T-helper 2 cell (primary cell): ENCODE measurements at regions not wholly inside any gene's neighbourhood (a gene's known extent, or its start where the extent isn't known, plus 50 kb on each side); places are given as distances from the start of the nearest gene placed in this dataset.
"Not testable (repeated sequence)": the region's sequence is repeated elsewhere in the genome, so short reads cannot be mapped to it uniquely, and the experiment has no call there.

Source experiments
- DNase-seq, 5 experiments: peaks; one replicate each; pipeline versions ENCODE4 v3.0.0 to v3.0.0-alpha.2; 2012 to 2022

DNA sequence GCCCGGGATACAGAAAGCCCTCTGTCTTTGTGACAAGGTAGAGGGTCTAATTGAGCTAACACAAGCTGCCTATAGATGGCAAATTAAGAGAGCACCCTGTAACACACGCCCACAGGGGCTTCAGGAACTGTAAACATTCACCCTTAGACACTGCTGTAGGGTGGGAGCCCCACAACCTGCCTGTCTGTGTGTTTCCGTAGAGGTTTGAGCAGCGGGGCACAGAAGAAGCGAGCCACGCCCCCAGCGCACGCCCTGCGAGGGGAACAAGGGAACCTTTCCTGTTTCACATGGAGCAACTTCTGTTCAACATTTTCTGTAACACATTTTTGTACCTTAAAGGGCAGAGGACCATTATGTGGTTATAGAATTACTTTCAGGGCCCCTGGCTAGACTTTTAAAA is 231.7 kb upstream of the EXOC2 start:
- DNase-seq, result no peak

DNA sequence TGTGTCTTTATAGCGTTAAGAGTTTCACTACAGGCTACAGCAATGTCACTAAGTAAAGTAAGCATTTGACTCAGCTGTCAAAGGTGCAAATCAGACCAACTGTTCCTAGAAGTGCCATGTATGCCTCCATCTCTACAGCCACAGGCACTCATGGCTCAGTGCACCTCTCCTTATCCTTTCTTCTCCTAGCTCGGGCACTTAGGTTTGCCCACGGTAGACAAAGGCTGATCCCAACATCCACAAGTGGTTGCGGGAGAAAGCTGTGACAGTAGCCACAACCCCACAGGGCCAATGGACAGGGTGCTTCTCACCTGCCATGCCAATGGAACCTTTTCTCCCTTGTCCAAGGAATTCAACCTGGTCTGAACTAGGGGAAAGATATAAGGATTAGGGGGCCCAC is 228.5 kb upstream of the EXOC2 start:
- no peak for DNase-seq

DNA sequence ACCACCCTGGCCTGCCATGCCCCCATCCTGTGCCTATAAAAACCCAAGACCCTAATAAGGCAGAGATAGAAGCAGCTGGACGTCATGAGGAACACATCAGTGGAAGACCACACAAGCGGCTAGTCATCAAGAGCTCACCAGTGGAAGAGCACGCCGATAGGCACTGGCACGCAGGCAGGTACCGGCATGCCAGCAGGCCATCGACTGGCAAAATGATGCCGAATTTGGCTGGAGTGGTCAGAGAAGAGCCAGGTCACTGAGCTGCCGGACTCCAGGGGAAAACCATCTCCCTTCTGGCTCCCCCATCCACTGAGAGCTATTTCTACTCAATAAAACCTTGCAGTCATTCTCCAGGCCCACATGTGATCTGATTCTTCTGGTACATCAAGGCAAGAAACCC is 227.6 kb upstream of the EXOC2 start:
- DNase-seq, result no peak

DNA sequence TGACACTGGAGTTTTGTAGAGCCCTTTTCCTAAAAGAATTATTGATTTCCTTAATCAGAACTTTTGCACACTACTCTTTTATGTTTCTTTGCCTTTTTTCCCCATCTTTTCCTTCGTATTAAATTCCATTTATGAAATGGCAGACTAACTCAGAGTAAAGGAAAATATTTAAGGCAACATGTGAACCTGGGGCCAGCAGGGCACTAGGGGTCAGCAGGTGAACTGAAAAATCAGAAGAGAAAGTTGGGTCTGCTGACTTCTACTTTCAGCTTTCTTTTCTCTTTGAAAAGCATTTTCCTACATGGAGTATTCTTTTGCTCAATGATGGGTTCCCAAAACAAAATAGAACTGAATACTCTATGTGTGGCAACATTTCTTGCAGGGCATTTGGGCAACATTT is 226.6 kb upstream of the EXOC2 start:
- DNase-seq, result no peak

DNA sequence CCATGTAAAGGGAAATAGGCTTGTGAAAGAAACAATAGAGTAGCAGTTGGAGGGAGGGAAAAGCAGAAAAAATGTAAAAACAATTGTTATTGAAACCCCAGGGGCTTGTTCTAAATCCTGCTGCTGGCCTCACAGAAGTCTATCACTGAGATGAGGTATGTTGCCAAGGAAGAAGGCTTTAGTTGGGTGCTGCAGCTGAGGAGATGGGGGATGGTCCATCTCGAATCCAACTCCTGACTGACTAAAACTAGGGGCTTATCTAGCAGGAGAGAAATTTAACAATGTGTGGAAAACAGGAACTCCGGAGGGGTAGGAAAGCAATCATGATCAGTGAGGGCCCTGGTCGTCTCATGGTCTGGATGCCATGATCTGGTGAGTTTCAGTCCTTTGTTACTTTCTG is 225.0 kb upstream of the EXOC2 start:
- DNase-seq, result no peak

DNA sequence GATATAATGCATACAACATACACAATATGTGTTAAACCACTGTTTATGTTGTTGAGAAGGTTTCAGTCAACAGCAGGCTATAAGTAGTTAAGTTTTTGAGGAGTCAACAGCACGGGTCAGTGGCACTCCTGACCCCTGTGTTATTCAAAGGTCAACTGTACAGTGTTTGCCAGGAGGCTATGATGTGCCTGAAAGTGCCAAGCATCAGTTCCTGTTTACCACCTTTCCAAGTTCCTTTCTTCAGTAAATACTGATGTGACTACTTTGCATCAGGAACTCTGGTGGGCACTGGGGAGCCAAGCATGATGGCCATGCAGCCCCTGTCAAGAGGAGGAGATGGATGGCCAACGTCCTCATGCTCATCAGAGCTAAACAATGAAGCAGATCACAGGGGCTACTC is 224.4 kb upstream of the EXOC2 start:
- no peak for DNase-seq

DNA sequence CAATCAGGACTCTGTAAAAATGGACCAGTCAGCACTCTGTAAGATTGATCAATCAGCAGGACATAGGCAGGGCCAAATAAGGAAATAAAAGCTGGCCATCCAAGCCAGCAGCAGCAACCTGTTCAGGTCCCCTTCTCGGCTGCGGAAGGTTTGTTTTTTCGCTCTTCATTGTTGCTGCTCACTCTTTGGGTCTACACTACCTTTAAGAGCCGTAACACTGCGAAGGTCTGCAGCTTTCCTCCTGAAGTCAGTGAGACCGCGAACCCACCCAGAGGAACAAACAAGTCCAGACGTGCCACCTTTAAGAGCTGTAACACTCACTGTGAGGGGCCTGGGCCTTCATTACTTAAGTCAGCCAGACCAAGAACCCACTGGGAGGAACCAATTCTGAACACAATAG is 223.2 kb upstream of the EXOC2 start:
- DNase-seq, result no peak

DNA sequence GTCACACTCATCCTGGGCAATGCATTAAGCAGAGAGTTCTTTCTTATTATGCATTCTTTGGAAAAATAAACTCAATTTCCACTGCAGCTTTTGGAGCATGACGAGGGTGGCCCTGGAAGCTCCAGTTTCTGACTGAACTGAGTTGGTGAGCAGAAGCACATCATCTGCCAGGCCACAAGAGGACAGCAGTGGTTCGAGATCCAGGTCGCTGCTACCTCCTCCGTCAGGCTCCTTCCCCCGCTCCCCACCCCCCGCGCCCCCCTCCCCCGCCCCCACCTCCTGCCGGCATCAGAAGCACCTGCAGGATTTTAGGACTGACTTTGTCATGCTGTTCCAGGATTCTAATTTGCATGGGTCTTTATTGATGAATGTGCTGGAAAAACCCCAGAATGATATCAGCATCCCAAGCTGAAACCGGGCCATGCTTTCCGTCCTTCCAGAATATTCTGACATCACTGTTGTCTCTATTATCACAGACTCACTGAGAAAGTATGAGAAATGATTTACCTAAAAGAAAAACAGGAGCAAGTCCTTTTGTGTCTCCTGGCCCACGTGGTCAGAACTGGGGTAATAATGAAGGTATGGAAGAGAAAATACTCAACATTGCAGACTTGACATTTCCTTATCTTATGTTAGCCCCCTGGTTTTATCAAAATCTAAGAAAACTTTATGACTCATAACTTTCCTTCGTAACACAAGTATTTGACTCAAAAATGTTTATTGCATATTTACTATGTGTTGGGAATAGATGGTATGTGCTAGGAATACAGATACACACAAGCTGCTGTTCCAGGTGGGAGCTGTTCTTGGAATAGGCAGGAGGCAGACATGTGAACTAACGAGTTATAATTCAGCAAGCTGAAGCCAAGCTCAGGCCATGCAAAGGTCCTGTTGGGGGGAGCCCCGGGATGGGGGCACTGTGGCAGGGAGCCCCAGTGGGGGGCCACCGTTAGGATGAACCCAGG is 220.2 kb upstream of the EXOC2 start:
- no peak for DNase-seq

DNA sequence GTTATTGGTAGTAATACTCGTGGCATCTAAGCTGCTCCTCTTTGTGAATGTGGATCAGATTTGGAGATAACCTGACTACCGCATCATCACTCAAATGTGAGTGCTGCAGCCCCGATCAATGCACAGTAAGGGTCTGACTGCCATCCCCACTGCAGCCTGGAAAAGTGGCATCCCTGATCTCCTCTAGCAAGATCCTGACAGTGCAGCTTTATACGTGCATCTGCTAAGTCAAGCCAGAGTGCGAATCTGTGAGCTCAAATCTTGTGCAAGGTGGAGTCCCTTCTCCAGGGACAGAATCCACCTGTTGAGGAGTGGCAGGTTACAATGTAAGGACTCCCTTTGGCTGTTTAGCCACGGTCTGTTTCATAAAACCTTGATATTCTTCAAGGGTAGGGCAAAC is 215.0 kb upstream of the EXOC2 start:
- DNase-seq, result no peak

DNA sequence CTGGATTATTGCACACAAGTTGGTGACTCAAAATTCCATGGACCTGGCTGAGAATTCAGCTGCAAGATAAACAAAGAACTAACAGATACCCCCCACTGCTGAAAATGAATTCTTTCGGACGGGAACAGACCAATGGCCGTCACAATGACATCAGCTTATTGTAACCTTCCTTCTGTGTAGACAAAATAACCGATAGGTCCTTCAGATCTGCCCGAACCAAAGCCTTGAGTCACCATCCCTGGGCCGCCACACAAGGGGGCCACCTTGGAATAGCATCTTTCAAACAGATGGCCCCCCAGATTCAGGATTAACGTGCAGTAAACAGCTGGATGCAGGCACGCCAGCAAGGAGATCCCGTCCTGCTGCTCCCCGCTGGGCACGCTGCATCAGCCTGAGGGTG is 214.0 kb upstream of the EXOC2 start:
- no peak for DNase-seq

DNA sequence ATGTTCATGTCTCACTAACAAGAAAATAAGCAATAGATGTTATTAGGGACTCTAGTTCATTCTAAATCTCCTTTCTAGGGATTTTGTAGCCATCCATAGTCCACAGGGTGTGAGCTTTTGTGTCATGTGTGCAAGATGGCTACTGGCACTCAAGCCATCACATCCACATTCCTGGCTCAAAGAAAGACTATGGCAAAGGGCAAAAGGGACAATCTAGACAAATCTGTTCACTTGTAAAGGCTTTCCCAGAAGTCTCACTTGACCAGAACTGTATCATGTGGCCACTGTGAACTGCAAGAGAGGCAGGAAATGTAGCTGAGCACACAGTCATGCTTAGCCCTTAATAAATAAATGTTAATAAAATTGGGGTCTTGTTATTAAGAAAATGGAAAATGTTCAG is 212.6 kb upstream of the EXOC2 start:
- DNase-seq, result peak in 1 of 5 experiments; percentile 7

DNA sequence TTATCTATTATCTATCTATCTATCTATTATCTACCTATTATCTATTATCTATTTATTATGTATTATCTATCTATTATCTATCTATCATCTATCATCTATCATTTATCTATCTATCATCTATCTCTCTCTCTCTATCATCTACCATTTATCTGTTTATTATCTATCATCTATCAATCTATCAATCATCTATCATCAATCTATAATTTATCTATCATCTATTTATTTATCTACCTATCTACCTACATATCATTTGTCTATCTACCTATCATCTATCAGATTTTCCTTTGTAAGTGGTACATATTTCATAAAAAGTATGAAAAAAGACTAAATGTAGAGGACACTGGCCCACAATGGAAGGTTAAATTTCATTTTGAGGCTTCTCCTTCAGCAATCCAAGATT is 212.1 kb upstream of the EXOC2 start:
- no peak for DNase-seq

DNA sequence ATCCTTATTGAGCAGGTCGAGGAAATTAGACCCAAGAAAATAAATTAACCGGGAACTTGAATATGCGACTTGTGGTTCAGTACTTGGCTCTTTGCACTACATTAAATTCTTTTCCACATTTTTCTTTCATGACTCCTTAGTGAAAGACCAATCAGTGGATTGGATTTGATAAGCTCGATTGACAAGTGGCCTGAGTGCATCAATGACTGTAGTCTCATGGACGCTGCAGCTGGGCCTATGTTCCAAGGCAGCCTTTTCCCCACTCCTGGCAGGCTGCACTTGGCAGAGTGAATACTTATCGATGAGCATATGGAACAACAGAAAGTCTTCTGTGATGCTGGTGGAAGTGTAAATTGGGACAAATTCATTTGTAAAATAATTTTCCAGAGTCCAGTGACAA is 210.8 kb upstream of the EXOC2 start:
- no peak for DNase-seq

DNA sequence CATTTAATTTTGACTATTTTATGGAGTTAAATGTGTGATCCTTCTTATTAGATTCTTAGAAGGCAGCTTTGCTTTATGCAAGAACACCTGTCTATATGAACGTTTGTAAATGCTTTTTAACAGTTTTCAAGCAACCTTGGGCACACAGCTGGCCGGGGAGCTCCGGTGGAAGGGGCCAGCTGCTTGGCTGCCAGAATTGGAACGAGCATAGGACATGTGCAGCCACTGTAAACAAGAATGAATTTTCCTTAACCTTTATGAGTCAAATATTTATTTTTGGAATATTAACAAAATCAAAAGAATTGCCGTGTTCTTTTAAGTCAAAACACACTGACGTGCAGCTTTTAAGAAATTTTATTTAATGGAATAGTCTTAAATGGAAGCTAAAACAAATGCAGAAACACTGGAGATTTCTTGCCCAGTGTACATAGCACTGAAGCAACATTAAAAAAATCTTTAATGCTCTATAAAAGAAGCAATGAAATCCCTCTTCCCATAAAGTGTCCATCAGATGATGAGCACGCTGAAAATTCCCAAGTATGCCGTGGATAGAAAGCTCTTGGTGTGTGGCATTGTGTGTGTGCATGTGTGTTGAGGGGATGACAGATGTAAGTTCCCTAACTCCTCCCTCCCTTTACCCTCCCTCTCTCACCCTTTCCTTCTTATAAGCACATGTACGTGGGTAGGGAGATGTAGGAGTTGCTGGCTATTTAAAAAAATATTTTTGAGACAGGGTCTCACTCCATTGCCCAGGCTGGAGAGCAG is 208.9 kb upstream of the EXOC2 start:
- DNase-seq, result no peak

DNA sequence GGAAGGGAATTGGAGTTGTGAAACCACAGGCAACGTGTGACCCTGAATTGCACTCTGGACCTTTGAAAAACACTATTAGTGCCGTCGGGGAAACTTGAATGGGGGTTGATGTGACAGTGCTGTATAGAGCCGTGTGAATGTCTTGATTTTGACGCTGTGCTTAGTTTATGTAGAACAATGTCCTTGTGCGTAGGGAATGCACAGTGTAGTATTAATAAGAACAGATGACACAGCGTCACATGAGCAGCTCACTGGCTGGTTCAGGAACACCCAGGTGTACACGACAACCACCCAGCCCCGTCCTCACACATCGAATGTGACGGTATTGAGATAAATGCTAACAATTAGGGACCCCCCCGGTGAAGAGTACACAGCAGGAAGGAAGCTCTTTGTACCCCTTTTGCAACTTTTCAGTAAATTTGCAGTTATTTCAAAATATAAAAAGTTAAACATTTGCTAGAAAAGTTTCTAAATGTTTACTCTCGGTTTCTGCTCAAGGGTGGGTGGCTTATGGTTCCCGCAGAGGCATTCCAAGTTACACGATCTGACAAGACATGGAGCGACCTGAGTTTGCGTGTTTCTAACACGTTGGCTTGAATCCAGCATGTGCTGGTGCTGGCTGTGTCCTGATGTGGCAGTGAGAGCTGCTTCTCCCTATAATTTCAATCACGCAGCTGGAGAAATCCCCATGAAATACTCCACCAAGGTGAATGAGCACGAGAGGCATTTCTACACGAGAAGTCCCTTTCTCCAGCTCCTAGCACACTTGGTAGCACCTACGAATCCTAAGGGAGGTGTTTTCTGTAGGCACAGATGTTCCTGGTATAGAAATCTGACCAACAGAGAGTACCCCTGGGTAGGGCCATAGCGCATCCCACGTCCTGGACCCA is 208.0 kb upstream of the EXOC2 start:
- no peak for DNase-seq

DNA sequence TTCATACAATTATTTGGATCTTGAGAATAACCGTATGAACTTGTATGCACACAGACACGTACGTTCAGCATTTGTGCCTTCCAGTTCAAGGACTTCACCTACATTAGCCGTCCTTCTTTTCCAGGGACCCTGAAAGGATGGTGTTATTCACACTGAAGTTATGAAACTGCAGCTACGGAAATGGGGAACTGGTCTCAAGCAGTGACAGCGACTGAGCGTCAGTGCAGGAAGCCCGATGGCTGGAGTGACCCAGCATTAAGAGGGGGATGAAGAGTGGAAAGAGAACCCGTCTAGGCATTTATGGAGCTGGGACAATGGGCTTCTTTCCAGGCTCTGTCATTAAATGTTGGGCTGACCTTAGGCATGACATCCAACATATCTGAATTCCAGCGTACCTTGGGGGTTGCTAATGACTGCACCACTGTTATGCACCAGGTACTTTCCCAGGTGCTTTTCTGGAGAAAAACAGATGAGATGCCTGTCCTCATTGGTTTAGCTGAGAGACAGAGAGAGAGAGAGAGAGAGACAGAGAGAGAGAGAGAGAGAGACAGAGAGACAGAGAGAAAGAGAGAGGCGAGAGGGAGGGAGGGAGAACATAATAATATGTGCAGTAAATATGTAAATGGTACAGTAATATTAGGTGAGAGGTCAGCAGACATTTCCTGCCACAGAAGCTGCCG is 204.7 kb upstream of the EXOC2 start:
- no peak for DNase-seq

DNA sequence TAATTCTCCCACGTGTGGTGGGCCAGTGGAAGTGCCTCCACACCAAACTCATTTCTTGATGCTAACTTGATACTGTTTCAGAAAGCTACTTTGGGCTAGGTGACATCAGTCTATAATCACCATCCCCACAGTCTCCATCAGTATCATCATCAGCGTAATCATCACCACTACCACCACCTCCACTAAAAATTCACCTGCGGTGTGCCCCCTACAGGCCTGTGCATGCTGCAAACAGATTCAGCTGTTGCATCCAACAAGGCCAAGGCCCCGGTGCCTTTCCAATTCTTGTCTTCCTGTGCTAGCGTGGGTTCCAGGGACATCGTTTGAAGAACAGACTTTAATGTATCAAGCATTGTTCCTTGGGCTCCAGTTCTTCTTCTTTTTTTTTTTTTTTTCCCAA is 201.3 kb upstream of the EXOC2 start:
- peak in 1 of 5 experiments; percentile 9 for DNase-seq

DNA sequence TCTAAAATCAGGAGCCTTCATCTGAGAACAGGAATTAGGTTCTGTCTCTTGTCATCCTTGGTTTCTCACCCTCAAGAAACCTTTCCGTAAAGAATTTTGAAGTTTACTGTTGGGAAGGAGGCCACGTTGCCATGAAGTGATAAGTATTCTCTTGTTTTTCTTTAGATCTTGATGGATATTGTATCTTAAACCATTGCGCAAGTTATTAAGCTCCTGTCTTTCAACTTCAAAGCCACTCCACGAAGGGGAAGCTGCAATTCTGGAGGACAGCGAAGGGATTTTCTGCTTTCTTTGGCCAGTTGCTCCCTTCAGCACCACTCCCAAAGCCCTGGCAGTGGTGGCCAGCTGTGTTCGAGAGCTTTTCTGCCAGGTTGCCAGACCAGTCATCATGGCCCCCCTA is 198.1 kb upstream of the EXOC2 start:
- DNase-seq, result no peak

DNA sequence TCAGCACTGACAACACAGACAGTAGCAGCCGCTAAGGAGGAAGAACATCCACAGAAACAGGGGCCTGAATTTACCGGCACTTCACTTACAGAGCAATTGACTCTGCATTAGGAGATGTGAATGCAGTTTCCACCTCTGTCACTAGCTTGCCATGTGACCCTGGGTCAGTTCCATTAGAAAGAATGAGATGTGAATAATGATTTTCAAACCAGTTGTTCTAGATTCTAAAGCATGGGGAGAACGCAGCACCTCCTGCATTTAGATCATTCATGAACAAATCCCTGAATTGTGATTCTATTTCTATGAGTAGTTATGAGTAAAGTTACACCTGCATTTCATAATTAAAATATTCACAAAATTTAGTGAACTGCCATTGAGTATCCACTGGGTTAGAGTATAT is 197.3 kb upstream of the EXOC2 start:
- DNase-seq, result no peak

DNA sequence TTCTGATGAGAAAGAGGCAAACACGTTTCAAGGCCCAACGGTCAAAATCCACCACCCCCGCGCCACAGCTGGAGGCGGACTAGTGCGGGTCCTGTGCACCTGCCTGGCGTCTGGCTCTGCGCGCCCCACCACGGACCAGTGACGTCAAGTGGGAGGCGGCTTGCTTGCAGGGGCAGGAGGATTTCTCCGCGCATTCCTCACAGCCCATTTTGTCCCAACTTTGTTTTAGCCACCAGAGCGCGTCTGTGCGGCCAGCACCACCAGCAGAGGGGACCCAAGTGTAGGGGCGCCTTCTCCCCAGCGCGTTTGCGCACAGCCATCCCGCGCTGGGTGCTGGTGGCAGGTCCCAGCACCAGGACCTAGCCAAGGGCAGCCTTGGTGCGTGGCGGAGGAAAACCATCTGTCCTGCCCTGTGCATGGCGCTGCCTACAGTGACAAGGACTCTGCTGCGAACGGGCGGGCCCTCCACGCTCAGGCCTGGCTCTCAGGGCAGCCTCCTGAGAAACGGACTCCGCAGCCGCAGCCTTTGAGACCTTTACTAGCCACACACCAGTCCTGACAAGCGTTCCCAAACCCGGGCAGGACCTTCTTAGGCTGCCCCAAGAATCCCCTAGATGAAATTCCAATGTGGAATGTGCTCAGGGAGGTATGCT is 194.8 kb upstream of the EXOC2 start:
- DNase-seq, result no peak

DNA sequence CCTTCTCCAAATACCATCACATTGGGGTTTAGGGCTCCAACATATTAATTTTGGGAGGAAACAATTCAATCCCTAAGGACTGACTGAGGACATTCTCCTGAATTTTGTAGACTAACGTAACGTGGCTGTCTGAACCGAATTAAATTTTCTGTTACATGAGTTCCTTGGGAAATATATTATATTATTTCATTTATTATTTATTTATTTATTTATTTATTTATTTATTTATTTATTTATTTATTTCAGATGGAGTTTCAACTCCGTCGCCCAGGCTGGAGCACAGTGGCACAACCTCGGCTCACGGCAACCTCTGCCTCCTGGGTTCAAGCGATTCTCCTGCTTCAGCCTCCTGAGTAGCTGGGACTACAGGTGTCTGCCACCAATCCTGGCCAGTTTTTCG is 193.2 kb upstream of the EXOC2 start:
- DNase-seq, result not testable (repeated sequence)

DNA sequence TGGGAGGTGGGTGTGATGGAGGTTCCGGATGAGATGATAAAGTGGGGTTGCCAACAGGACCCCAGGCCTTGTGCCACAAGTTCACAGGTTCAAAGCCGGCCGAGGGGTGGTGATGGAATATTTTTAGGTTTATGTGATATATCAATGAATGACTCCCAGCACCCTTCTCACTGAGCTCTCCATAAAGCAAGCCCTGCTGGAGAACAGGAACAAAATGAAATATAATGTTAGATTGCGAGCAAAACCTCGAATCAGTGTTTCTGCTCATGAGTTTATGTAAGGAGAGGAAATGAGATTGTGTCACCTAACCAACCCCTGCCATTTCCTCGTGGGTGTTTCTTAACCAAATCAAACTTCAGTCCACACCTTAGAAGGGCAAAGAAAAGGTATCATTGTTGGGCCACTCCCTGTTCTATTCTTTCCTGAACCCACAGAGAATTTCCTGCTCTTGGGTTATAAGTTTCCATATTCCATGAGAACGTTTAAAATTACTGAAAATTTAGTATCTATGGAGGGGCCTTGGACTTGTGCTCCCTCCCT is 192.2 kb upstream of the EXOC2 start:
- no peak for DNase-seq
